HL-60 (cell line): ENCODE measurements at regions not wholly inside any gene's neighbourhood (a gene's known extent, or its start where the extent isn't known, plus 50 kb on each side); places are given as distances from the start of the nearest gene placed in this dataset.

Source experiments
- CTCF ChIP-seq: IDR thresholded peaks from one replicate; pipeline ENCODE4 v1.5.1; 2011; ENCODE audit warnings: low read length, control low read depth, inconsistent platforms; ENCODE audit not compliant: insufficient read depth
- GABPA ChIP-seq: IDR thresholded peaks from 2 replicates; pipeline ENCODE4 v1.6.1; 2012; ENCODE audit warnings: low read depth
- POLR2AphosphoS5 ChIP-seq: IDR thresholded peaks from 2 replicates; pipeline ENCODE4 v1.6.1; 2012; ENCODE audit warnings: low read depth

DNA sequence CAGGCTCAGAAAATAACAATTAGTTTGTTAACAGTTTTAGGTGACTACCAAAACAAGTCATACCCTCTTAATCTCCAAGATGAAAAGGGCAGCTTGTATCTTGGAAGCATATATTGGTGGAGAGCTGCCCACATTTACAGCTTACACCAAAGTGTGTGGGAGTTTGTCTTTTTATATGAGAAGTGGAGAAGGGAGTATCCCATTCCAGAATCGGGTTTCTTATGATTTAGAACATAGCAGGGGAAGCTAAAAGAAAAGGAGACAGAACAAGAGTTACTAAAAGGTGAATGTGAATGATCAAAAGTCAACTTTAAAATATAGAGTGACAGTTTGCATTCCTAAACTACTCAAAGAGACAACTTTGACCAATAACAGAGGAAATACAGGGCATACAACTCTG, 338.6 kb upstream of the VWC2 start:
- no peak for TF ChIP-seq CTCF
- TF ChIP-seq GABPA, result no peak
- no peak for TF ChIP-seq POLR2AphosphoS5
